ENCODE measurements at regions not wholly inside any gene's neighbourhood (a gene's known extent, or its start where the extent isn't known, plus 50 kb on each side); places are given as distances from the start of the nearest gene placed in this dataset.

DNA sequence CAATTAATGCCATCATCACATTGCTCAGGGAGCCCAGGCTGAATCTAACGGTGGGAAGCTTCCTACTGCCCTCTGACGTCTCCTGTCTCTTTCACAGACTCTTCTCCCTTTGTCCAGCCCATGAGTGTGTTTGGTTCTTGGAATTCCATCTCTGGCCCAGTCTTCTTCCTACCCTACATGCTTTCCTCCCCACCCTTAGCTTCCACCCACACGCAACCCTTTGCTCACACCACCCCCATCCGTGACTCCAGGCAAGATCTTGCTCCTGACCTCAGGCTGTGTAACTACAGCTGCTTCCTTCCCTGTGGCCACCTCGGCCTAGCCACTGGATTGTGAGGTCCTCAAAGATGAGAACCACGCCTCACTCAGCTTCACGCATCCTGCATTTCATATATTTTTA is 72.3 kb upstream of the THBS1 start:
- TF ChIP-seq, protein P1, sequence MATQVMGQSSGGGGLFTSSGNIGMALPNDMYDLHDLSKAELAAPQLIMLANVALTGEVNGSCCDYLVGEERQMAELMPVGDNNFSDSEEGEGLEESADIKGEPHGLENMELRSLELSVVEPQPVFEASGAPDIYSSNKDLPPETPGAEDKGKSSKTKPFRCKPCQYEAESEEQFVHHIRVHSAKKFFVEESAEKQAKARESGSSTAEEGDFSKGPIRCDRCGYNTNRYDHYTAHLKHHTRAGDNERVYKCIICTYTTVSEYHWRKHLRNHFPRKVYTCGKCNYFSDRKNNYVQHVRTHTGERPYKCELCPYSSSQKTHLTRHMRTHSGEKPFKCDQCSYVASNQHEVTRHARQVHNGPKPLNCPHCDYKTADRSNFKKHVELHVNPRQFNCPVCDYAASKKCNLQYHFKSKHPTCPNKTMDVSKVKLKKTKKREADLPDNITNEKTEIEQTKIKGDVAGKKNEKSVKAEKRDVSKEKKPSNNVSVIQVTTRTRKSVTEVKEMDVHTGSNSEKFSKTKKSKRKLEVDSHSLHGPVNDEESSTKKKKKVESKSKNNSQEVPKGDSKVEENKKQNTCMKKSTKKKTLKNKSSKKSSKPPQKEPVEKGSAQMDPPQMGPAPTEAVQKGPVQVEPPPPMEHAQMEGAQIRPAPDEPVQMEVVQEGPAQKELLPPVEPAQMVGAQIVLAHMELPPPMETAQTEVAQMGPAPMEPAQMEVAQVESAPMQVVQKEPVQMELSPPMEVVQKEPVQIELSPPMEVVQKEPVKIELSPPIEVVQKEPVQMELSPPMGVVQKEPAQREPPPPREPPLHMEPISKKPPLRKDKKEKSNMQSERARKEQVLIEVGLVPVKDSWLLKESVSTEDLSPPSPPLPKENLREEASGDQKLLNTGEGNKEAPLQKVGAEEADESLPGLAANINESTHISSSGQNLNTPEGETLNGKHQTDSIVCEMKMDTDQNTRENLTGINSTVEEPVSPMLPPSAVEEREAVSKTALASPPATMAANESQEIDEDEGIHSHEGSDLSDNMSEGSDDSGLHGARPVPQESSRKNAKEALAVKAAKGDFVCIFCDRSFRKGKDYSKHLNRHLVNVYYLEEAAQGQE (IDR thresholded peaks at IDR 0.05; ENCODE audit: insufficient read depth in 1 of 2, low read depth in 2 of 2, low read length in 1 of 2) = no peak
- TF ChIP-seq, protein P2, sequence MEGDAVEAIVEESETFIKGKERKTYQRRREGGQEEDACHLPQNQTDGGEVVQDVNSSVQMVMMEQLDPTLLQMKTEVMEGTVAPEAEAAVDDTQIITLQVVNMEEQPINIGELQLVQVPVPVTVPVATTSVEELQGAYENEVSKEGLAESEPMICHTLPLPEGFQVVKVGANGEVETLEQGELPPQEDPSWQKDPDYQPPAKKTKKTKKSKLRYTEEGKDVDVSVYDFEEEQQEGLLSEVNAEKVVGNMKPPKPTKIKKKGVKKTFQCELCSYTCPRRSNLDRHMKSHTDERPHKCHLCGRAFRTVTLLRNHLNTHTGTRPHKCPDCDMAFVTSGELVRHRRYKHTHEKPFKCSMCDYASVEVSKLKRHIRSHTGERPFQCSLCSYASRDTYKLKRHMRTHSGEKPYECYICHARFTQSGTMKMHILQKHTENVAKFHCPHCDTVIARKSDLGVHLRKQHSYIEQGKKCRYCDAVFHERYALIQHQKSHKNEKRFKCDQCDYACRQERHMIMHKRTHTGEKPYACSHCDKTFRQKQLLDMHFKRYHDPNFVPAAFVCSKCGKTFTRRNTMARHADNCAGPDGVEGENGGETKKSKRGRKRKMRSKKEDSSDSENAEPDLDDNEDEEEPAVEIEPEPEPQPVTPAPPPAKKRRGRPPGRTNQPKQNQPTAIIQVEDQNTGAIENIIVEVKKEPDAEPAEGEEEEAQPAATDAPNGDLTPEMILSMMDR (IDR thresholded peaks at IDR 0.05) = no peak

Measured in Panc1 (cell line).